ENCODE measurements at regions not wholly inside any gene's neighbourhood (a gene's known extent, or its start where the extent isn't known, plus 50 kb on each side); places are given as distances from the start of the nearest gene placed in this dataset.

DNA sequence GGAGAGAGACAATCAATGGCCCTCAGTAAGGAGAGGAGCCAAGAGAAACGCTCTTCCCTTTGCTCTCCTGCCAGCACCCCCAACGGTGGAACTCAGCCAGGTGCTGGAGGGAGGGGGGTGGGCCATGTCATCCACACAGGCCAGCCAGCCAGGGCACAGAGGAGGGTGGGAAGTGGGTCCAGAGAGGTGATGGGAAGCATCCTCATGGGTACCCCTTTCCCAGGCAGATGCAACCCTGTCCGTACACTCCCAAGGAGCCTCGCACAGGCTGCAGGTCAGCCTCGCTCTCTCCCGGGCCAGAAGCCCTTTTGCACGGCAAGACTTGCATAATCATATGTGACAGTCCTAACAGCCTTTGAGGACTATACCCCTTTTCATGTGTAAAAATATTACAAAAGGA, 142.0 kb upstream of the NAMPT start:
- DNase-seq (ENCODE audit: extremely low read depth, low read depth) = no peak
- TF ChIP-seq, protein P1, sequence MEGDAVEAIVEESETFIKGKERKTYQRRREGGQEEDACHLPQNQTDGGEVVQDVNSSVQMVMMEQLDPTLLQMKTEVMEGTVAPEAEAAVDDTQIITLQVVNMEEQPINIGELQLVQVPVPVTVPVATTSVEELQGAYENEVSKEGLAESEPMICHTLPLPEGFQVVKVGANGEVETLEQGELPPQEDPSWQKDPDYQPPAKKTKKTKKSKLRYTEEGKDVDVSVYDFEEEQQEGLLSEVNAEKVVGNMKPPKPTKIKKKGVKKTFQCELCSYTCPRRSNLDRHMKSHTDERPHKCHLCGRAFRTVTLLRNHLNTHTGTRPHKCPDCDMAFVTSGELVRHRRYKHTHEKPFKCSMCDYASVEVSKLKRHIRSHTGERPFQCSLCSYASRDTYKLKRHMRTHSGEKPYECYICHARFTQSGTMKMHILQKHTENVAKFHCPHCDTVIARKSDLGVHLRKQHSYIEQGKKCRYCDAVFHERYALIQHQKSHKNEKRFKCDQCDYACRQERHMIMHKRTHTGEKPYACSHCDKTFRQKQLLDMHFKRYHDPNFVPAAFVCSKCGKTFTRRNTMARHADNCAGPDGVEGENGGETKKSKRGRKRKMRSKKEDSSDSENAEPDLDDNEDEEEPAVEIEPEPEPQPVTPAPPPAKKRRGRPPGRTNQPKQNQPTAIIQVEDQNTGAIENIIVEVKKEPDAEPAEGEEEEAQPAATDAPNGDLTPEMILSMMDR (IDR thresholded peaks at IDR 0.05; ENCODE audit: low read depth, low read length) = no peak

DNA sequence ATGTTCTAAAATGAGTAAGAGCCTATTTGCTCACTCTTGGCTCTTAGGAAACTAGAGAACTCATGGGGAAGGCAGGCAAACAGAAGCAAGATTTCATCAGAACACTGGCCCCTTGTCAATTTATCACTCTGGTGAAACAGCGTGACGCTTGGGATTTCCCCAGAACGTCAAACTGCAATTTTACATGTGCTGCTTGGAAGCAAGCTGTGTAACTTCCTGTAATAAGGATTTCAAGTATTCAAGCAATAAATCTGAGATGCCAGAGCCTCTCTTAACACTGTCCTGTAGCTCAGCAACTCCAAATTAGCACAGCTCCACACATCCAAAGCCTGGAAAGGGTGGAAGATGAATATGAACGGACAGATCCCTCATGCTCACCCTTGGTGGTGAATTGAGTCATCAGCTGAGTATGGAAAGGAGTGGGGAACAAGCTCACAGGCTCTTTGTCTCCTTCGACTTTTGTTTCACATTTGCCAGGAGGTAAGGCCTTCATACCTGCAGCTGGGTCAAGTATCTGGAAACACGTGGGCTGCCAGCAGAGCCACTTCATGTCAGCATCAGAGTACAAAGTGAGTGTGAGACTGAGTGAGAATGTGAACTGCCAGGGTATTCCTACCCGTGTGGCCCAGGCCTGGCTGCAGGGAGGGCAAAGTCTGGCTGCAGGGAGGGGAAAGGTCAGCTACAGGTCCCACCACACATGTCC, 140.4 kb upstream of the NAMPT start:
- TF ChIP-seq, protein P1 (IDR thresholded peaks at IDR 0.05; ENCODE audit: low read depth, low read length) = no peak
- DNase-seq (ENCODE audit: extremely low read depth, low read depth) = peak; percentile 98

DNA sequence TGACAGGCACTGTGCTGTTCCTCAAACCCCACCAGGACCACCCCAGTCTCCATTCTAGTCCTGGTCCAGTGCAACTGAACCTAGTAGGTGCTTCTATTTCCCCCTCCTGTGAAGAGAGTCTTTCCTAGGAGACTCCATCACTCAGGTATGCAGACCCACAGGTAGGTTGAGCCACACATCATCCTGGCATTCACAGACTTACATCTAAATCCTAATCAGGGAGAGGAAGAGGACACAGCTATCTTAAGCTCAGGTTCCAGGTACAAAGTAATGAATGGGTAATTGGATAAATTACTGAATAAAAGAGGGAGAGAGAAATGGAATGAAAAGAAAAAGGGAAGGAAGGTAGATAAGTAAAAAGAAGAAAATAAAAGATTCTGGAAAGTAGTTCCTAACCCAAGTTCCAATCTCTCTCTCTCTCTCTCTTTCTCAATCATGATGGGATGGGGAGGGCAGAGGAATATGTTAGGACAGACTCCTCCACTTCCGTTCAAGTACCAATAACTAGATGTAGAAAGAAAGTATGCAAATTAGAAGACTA, 139.8 kb upstream of the NAMPT start:
- TF ChIP-seq, protein P1 (IDR thresholded peaks at IDR 0.05; ENCODE audit: low read depth, low read length) = no peak
- DNase-seq (ENCODE audit: extremely low read depth, low read depth) = no peak

DNA sequence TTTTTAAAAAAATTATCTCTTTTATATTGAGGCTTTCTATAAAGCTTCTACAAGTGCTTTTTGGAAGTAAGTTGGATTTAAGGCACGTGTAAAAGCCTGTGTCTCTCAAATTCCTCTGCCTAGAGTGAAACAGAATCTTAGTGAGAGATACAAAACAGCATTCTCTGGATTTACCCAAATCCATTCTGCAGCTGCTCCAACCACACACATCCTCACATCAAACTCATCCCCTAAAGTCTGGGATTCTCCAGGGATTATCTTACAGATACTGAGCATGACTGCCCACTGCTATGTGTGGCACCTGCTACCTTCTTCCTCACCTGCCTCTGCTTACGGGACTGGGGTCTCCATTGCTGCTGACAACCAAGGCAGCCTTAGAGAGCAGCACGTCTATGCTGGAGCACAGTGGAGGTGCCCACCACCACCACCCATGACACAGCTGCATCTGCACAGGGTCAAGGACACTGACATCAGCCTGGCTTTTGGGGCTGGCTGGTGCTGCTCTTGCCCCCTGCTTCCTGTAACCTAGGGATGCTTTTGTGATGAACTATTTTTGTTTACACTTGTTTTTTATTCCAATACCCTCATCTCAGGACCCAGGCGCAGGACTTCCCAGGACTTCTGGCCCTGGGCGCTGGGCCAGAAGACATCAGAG, 139.2 kb upstream of the NAMPT start:
- no peak for DNase-seq (ENCODE audit: extremely low read depth, low read depth)
- TF ChIP-seq, protein P1 (IDR thresholded peaks at IDR 0.05; ENCODE audit: low read depth, low read length) = no peak

DNA sequence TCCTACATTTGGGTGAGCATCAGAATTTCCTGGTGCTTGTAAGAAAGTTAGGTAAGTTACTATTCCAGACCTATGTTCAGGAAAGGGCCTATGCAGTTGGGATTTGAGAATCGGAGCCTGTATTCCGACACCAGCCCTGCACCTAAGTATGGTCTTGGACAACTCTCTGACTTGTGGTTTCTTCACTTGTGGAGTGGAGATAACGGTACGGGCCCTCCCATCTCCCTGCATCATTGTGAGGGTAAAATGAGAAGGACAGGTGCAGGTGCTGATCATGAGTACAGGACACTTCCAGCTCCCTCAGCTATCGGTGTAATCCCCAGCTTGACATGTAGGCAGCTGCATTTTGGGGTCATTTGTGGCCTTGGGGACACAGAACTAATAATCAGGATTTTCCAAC, 138.3 kb upstream of the NAMPT start:
- DNase-seq (ENCODE audit: extremely low read depth, low read depth) = no peak
- TF ChIP-seq, protein P1 (IDR thresholded peaks at IDR 0.05; ENCODE audit: low read depth, low read length) = no peak

DNA sequence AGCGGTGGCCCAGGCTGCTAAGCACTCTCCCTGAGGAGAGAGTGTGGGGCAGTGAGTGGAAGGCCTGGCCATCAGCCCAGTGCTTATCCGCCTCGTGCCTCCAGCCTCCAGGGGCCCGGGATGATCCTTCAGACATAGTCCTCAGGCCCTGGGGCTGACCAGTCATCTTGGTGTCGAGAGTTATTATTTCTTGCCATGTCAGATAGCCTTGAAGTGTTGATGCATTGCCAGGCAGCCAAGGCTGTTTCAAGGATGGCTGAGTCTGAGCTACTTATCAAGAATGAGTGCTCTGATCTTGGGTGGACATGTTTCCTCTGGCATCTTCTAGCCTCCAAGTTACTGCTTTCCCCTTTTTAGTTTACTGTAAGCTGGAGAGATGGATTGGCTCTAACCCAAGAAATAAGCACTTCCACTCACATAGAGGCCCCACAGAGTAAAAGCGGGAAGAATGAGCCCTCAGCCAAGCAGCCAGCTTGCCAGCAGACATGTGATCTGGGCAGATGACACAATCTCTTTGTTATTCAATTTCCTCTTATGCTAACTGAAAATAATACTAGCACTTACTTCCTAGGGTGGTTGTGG, 136.5 kb upstream of the NAMPT start:
- peak; percentile 96 for DNase-seq (ENCODE audit: extremely low read depth, low read depth)
- TF ChIP-seq, protein P1 (IDR thresholded peaks at IDR 0.05; ENCODE audit: low read depth, low read length) = no peak

DNA sequence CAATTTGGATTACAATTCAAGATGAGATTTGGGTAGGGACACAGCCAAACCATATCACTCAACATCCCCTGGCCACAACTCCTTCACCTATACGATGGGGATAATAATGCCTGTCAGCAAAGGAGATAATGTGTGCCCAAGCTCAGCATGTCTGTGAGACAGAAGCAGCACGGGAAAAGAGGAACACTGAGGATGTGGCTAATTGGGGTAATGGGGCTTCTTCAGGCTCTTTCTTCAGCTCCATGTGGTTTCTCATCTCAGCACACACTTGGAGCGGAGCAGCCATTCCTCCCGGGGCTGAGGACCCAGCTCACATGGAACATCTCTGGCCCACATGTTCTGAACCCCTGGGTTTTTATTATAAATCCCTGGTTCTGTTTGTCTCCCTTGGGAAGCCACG, 136.0 kb upstream of the NAMPT start:
- TF ChIP-seq, protein P1 (IDR thresholded peaks at IDR 0.05; ENCODE audit: low read depth, low read length) = no peak
- no peak for DNase-seq (ENCODE audit: extremely low read depth, low read depth)

Measured in AG09319 (cell line).